HepG2 (cell line): ENCODE measurements at regions not wholly inside any gene's neighbourhood (a gene's known extent, or its start where the extent isn't known, plus 50 kb on each side); places are given as distances from the start of the nearest gene placed in this dataset.

Source experiments
- ETV5 ChIP-seq: IDR thresholded peaks from 2 replicates; pipeline ENCODE4 v1.6.1; 2018; ENCODE audit warnings: missing biosample characterization, missing genetic modification reagents, inconsistent platforms, borderline replicate concordance
- GATA4 ChIP-seq: sonication (generic); IDR thresholded peaks from 2 replicates; pipeline ENCODE4 v1.6.1; 2016; ENCODE audit warnings: antibody characterized with exemption, low read depth, borderline replicate concordance
- IRX3 ChIP-seq: sonication (generic); formaldehyde crosslinking; IDR thresholded peaks from 2 replicates; pipeline ENCODE4 v1.8.1; 2023; ENCODE audit warnings: mild to moderate bottlenecking, low read depth, missing genetic modification reagents, borderline replicate concordance
- MIER2 ChIP-seq: IDR thresholded peaks from 2 replicates; pipeline ENCODE4 v1.6.1; 2016; ENCODE audit warnings: missing biosample characterization, missing genetic modification reagents
- MYNN ChIP-seq: sonication (generic); formaldehyde crosslinking; IDR thresholded peaks from 2 replicates; pipeline ENCODE4 v1.4.0; 2020; ENCODE audit warnings: mild to moderate bottlenecking, low read depth, missing genetic modification reagents
- POLR2AphosphoS2 ChIP-seq: IDR thresholded peaks from 2 replicates; pipeline ENCODE4 v1.6.1; 2011; ENCODE audit warnings: low read depth, low read length, improper control_type of control experiment
- POLR2G ChIP-seq: fragments of 200-400 bp; formaldehyde crosslinking; IDR thresholded peaks from 2 replicates; pipeline ENCODE4 v1.6.1; 2018; ENCODE audit warnings: mild to moderate bottlenecking, low read depth, low read length, moderate library complexity
- RFX1 ChIP-seq: fragments of 450-650 bp; IDR thresholded peaks from 2 replicates; pipeline ENCODE4 v1.6.1; 2017
- STAT5B ChIP-seq: sonication (generic); formaldehyde crosslinking; IDR thresholded peaks from 2 replicates; pipeline ENCODE4 v1.4.0; 2020; ENCODE audit warnings: missing genetic modification reagents
- TAF15 ChIP-seq: fragments of 200-400 bp; formaldehyde crosslinking; IDR thresholded peaks from one replicate; pipeline ENCODE4 v1.6.1; 2018; ENCODE audit warnings: mild to moderate bottlenecking, low read depth, low read length; ENCODE audit not compliant: poor library complexity, severe bottlenecking
- ZKSCAN8 ChIP-seq: IDR thresholded peaks from 2 replicates; pipeline ENCODE4 v1.6.1; 2016; ENCODE audit warnings: borderline replicate concordance, missing genetic modification reagents, missing compliant biosample characterization
- ZNF180 ChIP-seq: sonication (generic); formaldehyde crosslinking; IDR thresholded peaks from 2 replicates; pipeline ENCODE4 v1.4.0; 2020; ENCODE audit warnings: low read depth, missing genetic modification reagents, borderline replicate concordance
- ZNF235 ChIP-seq: sonication (generic); formaldehyde crosslinking; IDR thresholded peaks from 2 replicates; pipeline ENCODE4 v1.8.1; 2023; ENCODE audit warnings: mild to moderate bottlenecking, missing genetic modification reagents, borderline replicate concordance
- ZNF282 ChIP-seq: fragments of 450-650 bp; IDR thresholded peaks from 2 replicates; pipeline ENCODE4 v1.6.1; 2018; ENCODE audit not compliant: partially characterized antibody
- ZNF34 ChIP-seq: sonication (generic); formaldehyde crosslinking; IDR thresholded peaks from 2 replicates; pipeline ENCODE4 v1.4.0; 2020; ENCODE audit warnings: mild to moderate bottlenecking, missing genetic modification reagents, borderline replicate concordance
- ZNF432 ChIP-seq: sonication (generic); formaldehyde crosslinking; IDR thresholded peaks from 2 replicates; pipeline ENCODE4 v1.5.0; 2020; ENCODE audit warnings: missing genetic modification reagents, mild to moderate bottlenecking, borderline replicate concordance
- ZNF547 ChIP-seq: sonication (generic); formaldehyde crosslinking; IDR thresholded peaks from 2 replicates; pipeline ENCODE4 v1.5.1; 2020; ENCODE audit warnings: mild to moderate bottlenecking, missing genetic modification reagents
- ZNF776 ChIP-seq: sonication (generic); formaldehyde crosslinking; IDR thresholded peaks from 2 replicates; pipeline ENCODE4 v1.4.0; 2020; ENCODE audit warnings: mild to moderate bottlenecking, missing genetic modification reagents
- ZNF839 ChIP-seq: sonication (generic); formaldehyde crosslinking; IDR thresholded peaks from 2 replicates; pipeline ENCODE4 v1.4.0; 2020; ENCODE audit warnings: missing genetic modification reagents, mild to moderate bottlenecking, borderline replicate concordance
- TF ChIP-seq, protein P1 (sequence below): sonication (generic); formaldehyde crosslinking; conservative IDR thresholded peaks from 2 replicates; pipeline ENCODE4 v1.8.0; 2022; ENCODE audit warnings: mild to moderate bottlenecking, moderate library complexity, missing genetic modification reagents
- TF ChIP-seq, protein P2 (sequence below): IDR thresholded peaks from 2 replicates; pipeline ENCODE4 v1.4.0; 2020; ENCODE audit warnings: mild to moderate bottlenecking, missing genetic modification reagents
- TF ChIP-seq, protein P3 (sequence below), 2 experiments: IDR thresholded peaks; 2 replicates each; pipeline ENCODE4 v1.6.1; 2011 to 2012; ENCODE audit warnings: low read length in 2 of 2, borderline replicate concordance in 1 of 2, low read depth in 1 of 2, mild to moderate bottlenecking in 1 of 2, moderate library complexity in 1 of 2

DNA sequence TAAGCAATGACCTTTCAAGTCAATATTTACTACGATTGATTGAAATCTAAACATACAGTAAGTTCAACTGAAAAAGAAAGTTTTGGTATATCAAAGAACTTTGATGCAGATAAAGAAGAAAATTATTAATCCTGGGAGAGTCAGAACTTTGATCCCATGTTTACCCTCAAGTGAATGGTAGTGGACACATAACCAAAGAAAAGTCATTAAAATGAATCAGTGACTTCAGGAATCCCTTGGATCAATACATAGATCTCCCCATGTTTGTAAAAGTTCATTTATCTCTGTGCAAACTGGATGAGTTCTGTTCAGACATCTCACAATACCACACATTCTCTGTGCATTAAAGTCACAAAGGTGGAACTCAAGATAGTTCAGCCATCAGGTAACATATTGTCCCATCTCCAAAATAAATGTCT is 75.5 kb upstream of the RELN start (continued):
- TF ChIP-seq ETV5 (CRISPR knock-in tag): peak; percentile 61; the same call in 1 of the 2 replicates
- TF ChIP-seq POLR2G: no peak
- TF ChIP-seq ZNF432 (CRISPR knock-in tag): no peak
- no peak for TF ChIP-seq POLR2AphosphoS2
- peak; percentile 99 for TF ChIP-seq GATA4
- TF ChIP-seq ZKSCAN8 (CRISPR knock-in tag): no peak; the same call in 1 of the 2 replicates
- TF ChIP-seq, protein P1, sequence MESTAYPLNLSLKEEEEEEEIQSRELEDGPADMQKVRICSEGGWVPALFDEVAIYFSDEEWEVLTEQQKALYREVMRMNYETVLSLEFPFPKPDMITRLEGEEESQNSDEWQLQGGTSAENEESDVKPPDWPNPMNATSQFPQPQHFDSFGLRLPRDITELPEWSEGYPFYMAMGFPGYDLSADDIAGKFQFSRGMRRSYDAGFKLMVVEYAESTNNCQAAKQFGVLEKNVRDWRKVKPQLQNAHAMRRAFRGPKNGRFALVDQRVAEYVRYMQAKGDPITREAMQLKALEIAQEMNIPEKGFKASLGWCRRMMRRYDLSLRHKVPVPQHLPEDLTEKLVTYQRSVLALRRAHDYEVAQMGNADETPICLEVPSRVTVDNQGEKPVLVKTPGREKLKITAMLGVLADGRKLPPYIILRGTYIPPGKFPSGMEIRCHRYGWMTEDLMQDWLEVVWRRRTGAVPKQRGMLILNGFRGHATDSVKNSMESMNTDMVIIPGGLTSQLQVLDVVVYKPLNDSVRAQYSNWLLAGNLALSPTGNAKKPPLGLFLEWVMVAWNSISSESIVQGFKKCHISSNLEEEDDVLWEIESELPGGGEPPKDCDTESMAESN (CRISPR knock-in tag): no peak
- no peak for TF ChIP-seq ZNF839 (CRISPR knock-in tag)
- TF ChIP-seq, protein P2, sequence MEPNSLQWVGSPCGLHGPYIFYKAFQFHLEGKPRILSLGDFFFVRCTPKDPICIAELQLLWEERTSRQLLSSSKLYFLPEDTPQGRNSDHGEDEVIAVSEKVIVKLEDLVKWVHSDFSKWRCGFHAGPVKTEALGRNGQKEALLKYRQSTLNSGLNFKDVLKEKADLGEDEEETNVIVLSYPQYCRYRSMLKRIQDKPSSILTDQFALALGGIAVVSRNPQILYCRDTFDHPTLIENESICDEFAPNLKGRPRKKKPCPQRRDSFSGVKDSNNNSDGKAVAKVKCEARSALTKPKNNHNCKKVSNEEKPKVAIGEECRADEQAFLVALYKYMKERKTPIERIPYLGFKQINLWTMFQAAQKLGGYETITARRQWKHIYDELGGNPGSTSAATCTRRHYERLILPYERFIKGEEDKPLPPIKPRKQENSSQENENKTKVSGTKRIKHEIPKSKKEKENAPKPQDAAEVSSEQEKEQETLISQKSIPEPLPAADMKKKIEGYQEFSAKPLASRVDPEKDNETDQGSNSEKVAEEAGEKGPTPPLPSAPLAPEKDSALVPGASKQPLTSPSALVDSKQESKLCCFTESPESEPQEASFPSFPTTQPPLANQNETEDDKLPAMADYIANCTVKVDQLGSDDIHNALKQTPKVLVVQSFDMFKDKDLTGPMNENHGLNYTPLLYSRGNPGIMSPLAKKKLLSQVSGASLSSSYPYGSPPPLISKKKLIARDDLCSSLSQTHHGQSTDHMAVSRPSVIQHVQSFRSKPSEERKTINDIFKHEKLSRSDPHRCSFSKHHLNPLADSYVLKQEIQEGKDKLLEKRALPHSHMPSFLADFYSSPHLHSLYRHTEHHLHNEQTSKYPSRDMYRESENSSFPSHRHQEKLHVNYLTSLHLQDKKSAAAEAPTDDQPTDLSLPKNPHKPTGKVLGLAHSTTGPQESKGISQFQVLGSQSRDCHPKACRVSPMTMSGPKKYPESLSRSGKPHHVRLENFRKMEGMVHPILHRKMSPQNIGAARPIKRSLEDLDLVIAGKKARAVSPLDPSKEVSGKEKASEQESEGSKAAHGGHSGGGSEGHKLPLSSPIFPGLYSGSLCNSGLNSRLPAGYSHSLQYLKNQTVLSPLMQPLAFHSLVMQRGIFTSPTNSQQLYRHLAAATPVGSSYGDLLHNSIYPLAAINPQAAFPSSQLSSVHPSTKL (CRISPR knock-in tag): peak; percentile 99
- TF ChIP-seq ZNF34 (CRISPR knock-in tag): no peak
- TF ChIP-seq, protein P3, sequence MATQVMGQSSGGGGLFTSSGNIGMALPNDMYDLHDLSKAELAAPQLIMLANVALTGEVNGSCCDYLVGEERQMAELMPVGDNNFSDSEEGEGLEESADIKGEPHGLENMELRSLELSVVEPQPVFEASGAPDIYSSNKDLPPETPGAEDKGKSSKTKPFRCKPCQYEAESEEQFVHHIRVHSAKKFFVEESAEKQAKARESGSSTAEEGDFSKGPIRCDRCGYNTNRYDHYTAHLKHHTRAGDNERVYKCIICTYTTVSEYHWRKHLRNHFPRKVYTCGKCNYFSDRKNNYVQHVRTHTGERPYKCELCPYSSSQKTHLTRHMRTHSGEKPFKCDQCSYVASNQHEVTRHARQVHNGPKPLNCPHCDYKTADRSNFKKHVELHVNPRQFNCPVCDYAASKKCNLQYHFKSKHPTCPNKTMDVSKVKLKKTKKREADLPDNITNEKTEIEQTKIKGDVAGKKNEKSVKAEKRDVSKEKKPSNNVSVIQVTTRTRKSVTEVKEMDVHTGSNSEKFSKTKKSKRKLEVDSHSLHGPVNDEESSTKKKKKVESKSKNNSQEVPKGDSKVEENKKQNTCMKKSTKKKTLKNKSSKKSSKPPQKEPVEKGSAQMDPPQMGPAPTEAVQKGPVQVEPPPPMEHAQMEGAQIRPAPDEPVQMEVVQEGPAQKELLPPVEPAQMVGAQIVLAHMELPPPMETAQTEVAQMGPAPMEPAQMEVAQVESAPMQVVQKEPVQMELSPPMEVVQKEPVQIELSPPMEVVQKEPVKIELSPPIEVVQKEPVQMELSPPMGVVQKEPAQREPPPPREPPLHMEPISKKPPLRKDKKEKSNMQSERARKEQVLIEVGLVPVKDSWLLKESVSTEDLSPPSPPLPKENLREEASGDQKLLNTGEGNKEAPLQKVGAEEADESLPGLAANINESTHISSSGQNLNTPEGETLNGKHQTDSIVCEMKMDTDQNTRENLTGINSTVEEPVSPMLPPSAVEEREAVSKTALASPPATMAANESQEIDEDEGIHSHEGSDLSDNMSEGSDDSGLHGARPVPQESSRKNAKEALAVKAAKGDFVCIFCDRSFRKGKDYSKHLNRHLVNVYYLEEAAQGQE (IDR thresholded peaks at IDR 0.05; ENCODE audit: borderline replicate concordance in 1 of 2, low read depth in 1 of 2, low read length in 2 of 2): peak in 1 of 2 experiments; percentile 72; a peak in 2 of 4 replicates
- no peak for TF ChIP-seq TAF15
- no peak for TF ChIP-seq ZNF282
- no peak for TF ChIP-seq ZNF235 (CRISPR knock-in tag)
- no peak for TF ChIP-seq ZNF180 (CRISPR knock-in tag)
- TF ChIP-seq MIER2: peak; percentile 64; the same call in 1 of the 2 replicates
- no peak for TF ChIP-seq IRX3 (CRISPR knock-in tag)
- TF ChIP-seq ZNF547: no peak
- no peak for TF ChIP-seq RFX1
- no peak for TF ChIP-seq STAT5B
- no peak for TF ChIP-seq MYNN (CRISPR knock-in tag)
- TF ChIP-seq ZNF776: no peak
